Upper lobe of left lung (tissue), 4 donors: ENCODE measurements at regions not wholly inside any gene's neighbourhood (a gene's known extent, or its start where the extent isn't known, plus 50 kb on each side); places are given as distances from the start of the nearest gene placed in this dataset.

Experiments
- POLR2A ChIP-seq, 4 donors: fragments of 450-650 bp; IDR thresholded peaks; one replicate each; pipeline ENCODE4 v1.5.1; 2016 to 2017; ENCODE audit warnings: antibody characterized with exemption in 4 of 4, mild to moderate bottlenecking in 2 of 4
- POLR2AphosphoS5 ChIP-seq, 2 donors: sonication (generic); formaldehyde crosslinking; IDR thresholded peaks; one replicate each; pipeline ENCODE4 v1.5.1; 2017; ENCODE audit warnings: antibody characterized with exemption in 2 of 2
- TF ChIP-seq, protein P1 (sequence below), 6 experiments: fragments of 450-650 bp in 4 of 6; fragments of 200-600 bp in 2 of 6; sonication (generic) in 2 of 6; IDR thresholded peaks; one replicate each; pipeline ENCODE4 v1.5.1; 2016 to 2019; ENCODE audit warnings: antibody characterized with exemption in 6 of 6

DNA sequence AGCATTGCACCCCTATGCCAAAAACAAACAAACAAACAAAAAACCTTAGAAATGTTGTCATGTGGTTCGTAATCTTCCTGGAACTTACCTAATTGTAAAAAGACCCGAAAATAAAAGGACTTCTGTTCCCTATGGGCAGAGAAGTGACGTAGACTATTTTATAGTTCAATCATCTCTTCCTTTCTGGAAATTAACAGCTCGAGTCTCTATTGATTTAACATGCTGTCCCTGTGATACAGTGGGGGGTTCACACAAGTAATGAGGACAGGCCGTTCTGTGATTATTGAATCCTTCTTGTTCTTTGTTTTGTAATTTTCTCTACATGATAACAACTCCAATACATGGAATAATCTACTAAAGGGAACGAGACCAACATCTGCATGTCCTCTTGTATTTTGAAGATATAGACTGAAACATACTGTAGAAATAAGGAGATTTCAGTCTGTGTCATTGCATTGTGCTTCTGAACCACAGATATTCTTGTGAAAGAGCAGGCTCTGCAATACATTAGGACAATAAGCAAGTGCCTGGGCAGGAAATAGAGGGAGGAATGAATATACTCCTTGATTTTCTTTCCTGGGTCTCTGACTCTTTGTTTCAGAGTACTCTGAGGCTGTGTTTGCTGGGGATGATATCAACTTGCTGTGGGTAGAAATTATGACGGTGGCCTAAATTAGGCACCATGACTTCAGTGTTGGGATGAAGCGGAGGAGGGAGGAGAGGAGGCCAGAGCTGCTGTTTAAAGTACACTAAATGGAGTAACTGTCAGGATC lies 65.7 kb upstream of the PPM1B start:
- TF ChIP-seq POLR2A (IDR thresholded peaks at IDR 0.05): no peak
- TF ChIP-seq, protein P1, sequence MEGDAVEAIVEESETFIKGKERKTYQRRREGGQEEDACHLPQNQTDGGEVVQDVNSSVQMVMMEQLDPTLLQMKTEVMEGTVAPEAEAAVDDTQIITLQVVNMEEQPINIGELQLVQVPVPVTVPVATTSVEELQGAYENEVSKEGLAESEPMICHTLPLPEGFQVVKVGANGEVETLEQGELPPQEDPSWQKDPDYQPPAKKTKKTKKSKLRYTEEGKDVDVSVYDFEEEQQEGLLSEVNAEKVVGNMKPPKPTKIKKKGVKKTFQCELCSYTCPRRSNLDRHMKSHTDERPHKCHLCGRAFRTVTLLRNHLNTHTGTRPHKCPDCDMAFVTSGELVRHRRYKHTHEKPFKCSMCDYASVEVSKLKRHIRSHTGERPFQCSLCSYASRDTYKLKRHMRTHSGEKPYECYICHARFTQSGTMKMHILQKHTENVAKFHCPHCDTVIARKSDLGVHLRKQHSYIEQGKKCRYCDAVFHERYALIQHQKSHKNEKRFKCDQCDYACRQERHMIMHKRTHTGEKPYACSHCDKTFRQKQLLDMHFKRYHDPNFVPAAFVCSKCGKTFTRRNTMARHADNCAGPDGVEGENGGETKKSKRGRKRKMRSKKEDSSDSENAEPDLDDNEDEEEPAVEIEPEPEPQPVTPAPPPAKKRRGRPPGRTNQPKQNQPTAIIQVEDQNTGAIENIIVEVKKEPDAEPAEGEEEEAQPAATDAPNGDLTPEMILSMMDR (IDR thresholded peaks at IDR 0.05): no peak
- TF ChIP-seq POLR2AphosphoS5 (IDR thresholded peaks at IDR 0.05): no peak
